ENCODE measurements at regions not wholly inside any gene's neighbourhood (a gene's known extent, or its start where the extent isn't known, plus 50 kb on each side); places are given as distances from the start of the nearest gene placed in this dataset.

GRCh38 chr13:30115257-30115600 is 192.1 kb downstream of the KATNAL1 start:
- BruUV-seq (replicated peaks): no TSS peak
- no peak overlapping the region for H3K27ac ChIP-seq (ENCODE audit: low read depth, low read length, poor library complexity, severe bottlenecking)
- POLR2A ChIA-PET: no interaction called here
- intact Hi-C loops (cut with micrococcal nuclease; ENCODE audit: unreplicated experiment): loop anchor here (10.0 kb wide), 1 partner anchor 930 kb away; no protein-coding TSS in a partner anchor
- peak overlapping the region; percentile 71 for H3K4me3 ChIP-seq (ENCODE audit: low read depth, low read length, poor library complexity, severe bottlenecking)
- H3K4me1 ChIP-seq (ENCODE audit: insufficient read depth, low read length, poor library complexity, severe bottlenecking): peaks cover 9% of the 10 kb centered on the region
- TF ChIP-seq CTCF (conservative IDR thresholded peaks at IDR 0.05; ENCODE audit: low read length) (no peak; the same call in 1 of the 2 replicates), EZH2phosphoT487 (IDR thresholded peaks at IDR 0.05; ENCODE audit: borderline replicate concordance, low read depth, low read length) (no peak)
- H3K4me2 ChIP-seq (ENCODE audit: low read length): peak overlapping the region; percentile 90; the same call in 1 of the 2 replicates
- no peak overlapping the region; the same call in 1 of the 2 replicates for H2AFZ ChIP-seq (ENCODE audit: low read length)
- CTCF ChIA-PET (ENCODE audit: unreplicated experiment): interaction anchor here (1.2 to 1.6 kb wide), 2 partner anchors 32 to 344 kb away, joined by 3 to 6 read pairs; no protein-coding TSS in a partner anchor
- H3K9me3 ChIP-seq (ENCODE audit: low read length): no peaks in the 10 kb centered on the region
- no peaks in the 10 kb centered on the region for H3K36me3 ChIP-seq (ENCODE audit: insufficient read depth, low read length)
- DNase-seq (ENCODE audit: low spot score): no peak
- no peaks in the 10 kb centered on the region for H3K9me2 ChIP-seq (ENCODE audit: insufficient read depth, low read length)
- no peaks in the 10 kb centered on the region for H4K20me1 ChIP-seq (ENCODE audit: insufficient read depth, low read length)
- H3K79me2 ChIP-seq (ENCODE audit: insufficient read depth, low read depth, low read length): no peaks in the 10 kb centered on the region

DNA sequence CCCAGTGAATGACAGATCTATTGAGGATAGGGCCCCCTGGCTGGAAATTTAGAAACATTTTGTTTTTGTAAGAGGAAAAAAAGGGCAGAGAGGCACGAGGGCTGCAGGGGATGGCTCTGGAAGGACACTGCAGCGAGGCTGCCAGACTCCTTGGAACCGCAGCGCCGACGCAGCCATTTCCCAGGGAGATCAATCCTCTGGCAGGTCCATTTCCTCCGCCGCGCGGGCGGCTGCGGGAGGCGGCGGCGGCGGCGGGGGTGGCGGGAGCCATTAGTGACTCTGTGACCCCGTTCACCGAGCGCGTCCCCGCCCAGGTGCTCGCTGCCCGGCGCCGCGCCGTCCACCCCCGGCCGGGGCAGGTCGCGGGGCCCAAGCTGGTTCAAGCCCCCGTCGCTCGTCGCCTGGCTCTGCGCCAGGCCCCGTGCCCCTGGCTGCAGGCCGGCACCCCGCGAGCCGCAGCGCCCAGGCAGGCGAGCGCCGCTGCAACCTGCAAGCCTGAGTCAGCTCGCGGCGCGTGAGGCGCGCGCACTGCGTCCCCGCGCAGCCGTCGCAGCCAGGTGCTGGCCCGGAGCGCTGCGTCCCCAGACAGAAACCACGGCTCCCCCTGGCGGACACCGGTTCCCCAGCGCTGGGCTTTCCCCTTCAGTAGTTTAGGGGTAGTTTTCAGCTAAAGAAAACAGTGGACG is 192.6 kb downstream of the KATNAL1 start:
- ChIA-PET CTCF (ENCODE audit: unreplicated experiment) (interaction anchor here (1.2 to 1.6 kb wide), 2 partner anchors 32 to 344 kb away, joined by 3 to 6 read pairs; no protein-coding TSS in a partner anchor), POLR2A (interaction anchor here (0.6 kb wide), 1 partner anchor 191 kb away, joined by 3 read pairs; no protein-coding TSS in a partner anchor)

More for the DNA sequence above, 192.6 kb downstream of the KATNAL1 start:
- H3K36me3 ChIP-seq (ENCODE audit: insufficient read depth, low read length): no peaks in the 10 kb centered on the region
- H3K9me3 ChIP-seq (ENCODE audit: low read length): no peaks in the 10 kb centered on the region
- TF ChIP-seq EZH2phosphoT487 (IDR thresholded peaks at IDR 0.05; ENCODE audit: borderline replicate concordance, low read depth, low read length): no peak
- peak; percentile 90 for TF ChIP-seq CTCF (conservative IDR thresholded peaks at IDR 0.05; ENCODE audit: low read length)
- no peaks in the 10 kb centered on the region for H3K9me2 ChIP-seq (ENCODE audit: insufficient read depth, low read length)
- peak; percentile 90 for DNase-seq (ENCODE audit: low spot score)
- H3K4me1 ChIP-seq (ENCODE audit: insufficient read depth, low read length, poor library complexity, severe bottlenecking): peaks cover 9% of the 10 kb centered on the region
- H3K27ac ChIP-seq (ENCODE audit: low read depth, low read length, poor library complexity, severe bottlenecking): no peak overlapping the region
- H3K4me3 ChIP-seq (ENCODE audit: low read depth, low read length, poor library complexity, severe bottlenecking): peak overlapping the region; percentile 71
- no peaks in the 10 kb centered on the region for H4K20me1 ChIP-seq (ENCODE audit: insufficient read depth, low read length)
- intact Hi-C loops (cut with micrococcal nuclease; ENCODE audit: unreplicated experiment): loop anchor here (1.0 to 10.0 kb wide), 3 partner anchors 267 to 930 kb away; no protein-coding TSS in a partner anchor
- BruUV-seq (replicated peaks): no TSS peak
- H3K4me2 ChIP-seq (ENCODE audit: low read length): peak overlapping the region; percentile 90
- H3K79me2 ChIP-seq (ENCODE audit: insufficient read depth, low read depth, low read length): no peaks in the 10 kb centered on the region
- peak overlapping the region; percentile 88 for H2AFZ ChIP-seq (ENCODE audit: low read length)

Measured in OCI-LY7 (cell line).